SKM-1 treated with dmso at 0.1 percent for 144 hours (cell line): ENCODE measurements at regions not wholly inside any gene's neighbourhood (a gene's known extent, or its start where the extent isn't known, plus 50 kb on each side); places are given as distances from the start of the nearest gene placed in this dataset.
A peak's percentile ranks its signal among the peaks of the same experiment; 100 is the strongest.

Source experiments
- DNase-seq: peaks from one replicate; lab custom pipeline; 2025; ENCODE audit not compliant: unreplicated experiment; lab: John Stamatoyannopoulos, UW

- no peak for DNase-seq
Measured at GRCh38 chr2:181241366-181241765, 215.8 kb upstream of the ITGA4 start.

GRCh38 chr2:181241797-181242196, 215.4 kb upstream of the ITGA4 start:
- no peak for DNase-seq

- no peak for DNase-seq
Measured at GRCh38 chr2:181242262-181242661, 214.9 kb upstream of the ITGA4 start.

GRCh38 chr2:181243319-181243718, 213.9 kb upstream of the ITGA4 start:
- no peak for DNase-seq

- DNase-seq, result no peak
Measured at GRCh38 chr2:181250691-181251090, 206.5 kb upstream of the ITGA4 start.

- DNase-seq, result peak; percentile 75
Measured at GRCh38 chr2:181252262-181253148, 204.7 kb upstream of the ITGA4 start.

GRCh38 chr2:181253438-181253837, 203.7 kb upstream of the ITGA4 start:
- no peak for DNase-seq

- DNase-seq, result no peak
Measured at GRCh38 chr2:181255651-181256050, 201.5 kb upstream of the ITGA4 start.

GRCh38 chr2:181258720-181259119, 198.5 kb upstream of the ITGA4 start:
- DNase-seq, result no peak

- DNase-seq, result no peak
Measured at GRCh38 chr2:181262782-181263181, 194.4 kb upstream of the ITGA4 start.

GRCh38 chr2:181264001-181264400, 193.2 kb upstream of the ITGA4 start:
- DNase-seq, result no peak

GRCh38 chr2:181264441-181264840, 192.7 kb upstream of the ITGA4 start:
- no peak for DNase-seq

- no peak for DNase-seq
Measured at GRCh38 chr2:181266614-181267013, 190.6 kb upstream of the ITGA4 start.

- no peak for DNase-seq
Measured at GRCh38 chr2:181268174-181268867, 188.9 kb upstream of the ITGA4 start.

GRCh38 chr2:181273986-181274385, 183.2 kb upstream of the ITGA4 start:
- no peak for DNase-seq

- DNase-seq, result no peak
Measured at GRCh38 chr2:181275643-181276070, 181.5 kb upstream of the ITGA4 start.

- DNase-seq, result no peak
Measured at GRCh38 chr2:181281206-181281832, 175.9 kb upstream of the ITGA4 start.

- no peak for DNase-seq
Measured at GRCh38 chr2:181285116-181285515, 172.1 kb upstream of the ITGA4 start.

- no peak for DNase-seq
Measured at GRCh38 chr2:181289698-181290097, 167.5 kb upstream of the ITGA4 start.

- DNase-seq, result no peak
Measured at GRCh38 chr2:181290182-181290581, 167.0 kb upstream of the ITGA4 start.

GRCh38 chr2:181294979-181295378, 162.2 kb upstream of the ITGA4 start:
- no peak for DNase-seq
